ENCODE measurements at regions not wholly inside any gene's neighbourhood (a gene's known extent, or its start where the extent isn't known, plus 50 kb on each side); places are given as distances from the start of the nearest gene placed in this dataset.

- TF ChIP-seq CTCF (IDR thresholded peaks at IDR 0.05) (no peak), EP300 (IDR thresholded peaks at IDR 0.05; ENCODE audit: low read depth) (no peak), POLR2A (IDR thresholded peaks at IDR 0.05) (no peak), POLR2AphosphoS5 (IDR thresholded peaks at IDR 0.05) (no peak)
Measured at GRCh38 chr9:80410106-80410505, 838.3 kb downstream of the TLE4 start.

Data from transverse colon (tissue), 4 donors.